LNCaP clone FGC (cell line): ENCODE measurements at regions not wholly inside any gene's neighbourhood (a gene's known extent, or its start where the extent isn't known, plus 50 kb on each side); places are given as distances from the start of the nearest gene placed in this dataset.

ENCODE experiments used
- DNase-seq: peaks from one replicate; pipeline ENCODE4 v3.0.0-alpha.2; 2011; ENCODE audit warnings: low read depth
- H3K4me3 ChIP-seq: 2 replicates; pipeline ENCODE4 v1.5.1; 2011; ENCODE audit warnings: mild to moderate bottlenecking, low read depth, low read length, control low read depth
- TF ChIP-seq, protein P1 (sequence below): IDR thresholded peaks from 2 replicates; pipeline ENCODE4 v1.5.1; 2012; ENCODE audit warnings: mild to moderate bottlenecking; ENCODE audit not compliant: control insufficient read depth, insufficient read depth; ENCODE audit errors: extremely low read depth

DNA sequence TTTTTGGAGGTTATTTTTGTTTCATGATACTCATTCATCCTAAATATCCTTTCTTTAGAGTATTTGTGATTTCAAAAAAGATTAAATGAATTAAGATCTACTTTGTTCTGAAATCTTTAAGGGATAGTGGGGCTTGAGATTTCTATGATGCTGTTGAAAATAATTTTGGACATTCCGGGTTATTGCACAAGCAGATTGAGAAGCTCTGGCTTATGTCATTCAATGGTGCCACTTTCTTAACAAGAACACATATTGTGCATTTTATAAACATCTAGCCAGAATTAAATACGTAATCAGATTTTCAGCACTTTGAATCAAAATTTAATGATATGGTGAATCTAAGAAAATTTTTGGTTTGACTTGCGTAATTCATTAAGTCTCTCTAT, 207.7 kb upstream of the COL3A1 start:
- no peak for DNase-seq
- TF ChIP-seq, protein P1, sequence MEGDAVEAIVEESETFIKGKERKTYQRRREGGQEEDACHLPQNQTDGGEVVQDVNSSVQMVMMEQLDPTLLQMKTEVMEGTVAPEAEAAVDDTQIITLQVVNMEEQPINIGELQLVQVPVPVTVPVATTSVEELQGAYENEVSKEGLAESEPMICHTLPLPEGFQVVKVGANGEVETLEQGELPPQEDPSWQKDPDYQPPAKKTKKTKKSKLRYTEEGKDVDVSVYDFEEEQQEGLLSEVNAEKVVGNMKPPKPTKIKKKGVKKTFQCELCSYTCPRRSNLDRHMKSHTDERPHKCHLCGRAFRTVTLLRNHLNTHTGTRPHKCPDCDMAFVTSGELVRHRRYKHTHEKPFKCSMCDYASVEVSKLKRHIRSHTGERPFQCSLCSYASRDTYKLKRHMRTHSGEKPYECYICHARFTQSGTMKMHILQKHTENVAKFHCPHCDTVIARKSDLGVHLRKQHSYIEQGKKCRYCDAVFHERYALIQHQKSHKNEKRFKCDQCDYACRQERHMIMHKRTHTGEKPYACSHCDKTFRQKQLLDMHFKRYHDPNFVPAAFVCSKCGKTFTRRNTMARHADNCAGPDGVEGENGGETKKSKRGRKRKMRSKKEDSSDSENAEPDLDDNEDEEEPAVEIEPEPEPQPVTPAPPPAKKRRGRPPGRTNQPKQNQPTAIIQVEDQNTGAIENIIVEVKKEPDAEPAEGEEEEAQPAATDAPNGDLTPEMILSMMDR = no peak
- no peak overlapping the region for H3K4me3 ChIP-seq

DNA sequence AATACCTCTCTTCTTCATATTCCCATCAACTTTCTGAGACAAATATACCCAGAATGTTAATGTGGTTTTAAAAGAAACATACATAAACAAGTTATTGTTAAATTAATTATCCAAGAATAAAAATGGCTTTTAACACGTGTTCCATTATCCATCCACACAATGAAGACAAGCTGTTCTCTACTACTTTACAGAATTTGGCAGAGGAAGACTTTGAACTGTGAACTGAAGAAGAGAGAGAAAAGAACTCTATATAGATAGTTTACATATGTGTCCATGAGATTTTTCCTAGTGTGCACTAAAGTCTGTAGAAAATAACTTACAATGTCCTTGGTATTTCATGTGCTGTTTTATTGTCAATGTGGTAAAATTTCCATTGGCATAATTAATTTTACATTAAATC, 207.0 kb upstream of the COL3A1 start:
- TF ChIP-seq, protein P1 = no peak
- DNase-seq = no peak
- H3K4me3 ChIP-seq = no peak overlapping the region

DNA sequence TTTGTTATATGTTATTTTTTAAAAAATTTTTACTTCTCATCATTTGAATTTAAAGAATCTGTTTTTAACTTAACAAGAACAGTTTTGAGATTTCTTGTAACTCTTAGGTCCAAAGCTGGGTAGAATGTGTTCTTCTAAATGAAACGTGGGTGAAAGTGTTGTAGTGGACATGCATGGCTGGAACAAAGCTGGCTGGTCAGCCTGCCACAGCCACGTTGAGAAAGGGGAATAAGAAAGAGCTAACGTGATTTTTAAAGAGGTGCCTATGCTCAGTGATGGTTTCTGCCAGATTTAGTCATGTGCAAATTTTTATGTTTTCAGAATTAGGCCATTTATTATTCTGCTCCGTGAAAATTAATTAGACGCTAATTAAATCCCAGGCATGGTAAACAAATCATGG, 203.9 kb upstream of the COL3A1 start:
- DNase-seq = no peak
- TF ChIP-seq, protein P1 = no peak

DNA sequence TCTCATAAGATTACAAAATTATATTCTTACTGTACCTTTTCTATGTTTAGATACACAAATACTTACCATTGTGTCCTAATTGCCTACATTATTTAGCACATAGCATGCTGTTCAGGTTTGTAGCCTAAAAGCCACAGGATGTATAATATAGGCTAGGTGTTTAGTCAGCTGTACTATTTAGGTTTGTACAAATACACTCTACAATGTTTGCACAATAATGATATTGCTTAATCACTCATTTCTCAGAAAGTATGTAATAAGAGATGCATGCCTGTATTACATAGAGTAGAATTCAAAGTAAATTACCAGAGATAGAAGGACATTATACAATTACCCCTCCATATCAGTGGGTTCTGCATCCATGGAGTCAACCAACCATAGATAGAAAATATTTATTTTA, 201.1 kb upstream of the COL3A1 start:
- DNase-seq = no peak
- no peak overlapping the region for H3K4me3 ChIP-seq
- TF ChIP-seq, protein P1 = no peak

More for the DNA sequence above, 203.9 kb upstream of the COL3A1 start:
- H3K4me3 ChIP-seq = no peak overlapping the region

DNA sequence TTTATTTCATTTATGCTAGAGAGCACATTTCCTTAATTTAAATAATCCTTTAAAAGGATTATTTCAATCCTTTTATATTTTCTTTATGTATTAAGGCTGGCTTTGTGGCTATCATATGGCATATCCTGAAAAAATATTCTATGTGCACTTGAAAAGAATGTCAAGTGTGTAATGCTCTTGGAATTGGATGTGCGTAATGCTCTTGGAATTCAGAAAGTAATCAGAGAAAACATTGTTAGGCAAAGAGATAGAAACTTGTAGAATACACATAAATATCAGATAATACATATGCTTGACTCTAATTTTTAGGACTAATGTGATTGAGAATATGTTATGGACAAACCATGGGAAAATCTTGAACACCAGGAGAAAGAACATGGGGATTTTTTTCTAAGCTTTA, 197.5 kb upstream of the COL3A1 start:
- TF ChIP-seq, protein P1 = no peak
- DNase-seq = no peak
- no peak overlapping the region for H3K4me3 ChIP-seq

DNA sequence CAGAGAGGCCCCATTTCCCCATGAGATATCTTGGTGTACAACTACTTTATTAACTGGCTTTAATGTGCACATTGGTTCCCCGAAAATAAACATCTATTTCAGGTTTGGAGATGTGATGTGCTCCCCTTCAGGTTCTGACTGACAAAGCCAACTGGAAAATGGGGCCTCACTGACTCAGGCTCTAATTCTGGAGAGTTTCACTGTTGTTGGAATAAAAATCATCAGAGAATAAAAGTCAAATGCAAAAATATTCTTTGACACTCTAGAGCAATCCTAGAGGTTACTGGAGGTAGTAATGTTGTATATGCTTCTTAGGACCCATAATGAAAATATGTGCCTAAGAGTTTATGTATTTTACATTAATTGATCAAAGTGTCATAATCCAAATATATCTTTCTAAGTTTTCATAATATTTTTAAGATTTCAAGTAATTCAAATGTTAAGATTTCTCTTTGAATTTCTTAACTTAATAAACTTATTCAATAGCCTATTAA, 189.9 kb upstream of the COL3A1 start:
- H3K4me3 ChIP-seq = no peak overlapping the region
- DNase-seq = no peak
- TF ChIP-seq, protein P1 = no peak

DNA sequence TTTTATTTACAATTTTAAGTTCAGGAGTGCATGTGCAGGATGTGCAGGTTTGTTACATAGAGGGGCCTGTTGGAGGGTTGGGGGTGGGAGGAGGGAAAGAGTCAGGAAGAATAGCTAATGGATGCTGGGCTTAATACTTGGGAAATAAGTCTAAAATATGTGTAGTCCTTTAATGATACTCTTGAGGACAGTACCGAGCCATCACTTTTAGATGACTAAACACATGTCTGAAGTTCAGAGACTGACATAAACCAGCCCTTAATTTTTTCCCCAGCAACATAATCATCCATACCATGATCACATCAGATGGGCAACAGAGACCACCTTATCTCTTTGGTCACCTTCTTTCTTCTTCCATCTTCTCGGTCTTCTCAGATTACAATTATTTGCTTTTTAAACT, 189.1 kb upstream of the COL3A1 start:
- DNase-seq = no peak
- no peak overlapping the region for H3K4me3 ChIP-seq
- TF ChIP-seq, protein P1 = no peak
